ENCODE measurements at regions not wholly inside any gene's neighbourhood (a gene's known extent, or its start where the extent isn't known, plus 50 kb on each side); places are given as distances from the start of the nearest gene placed in this dataset.

DNA sequence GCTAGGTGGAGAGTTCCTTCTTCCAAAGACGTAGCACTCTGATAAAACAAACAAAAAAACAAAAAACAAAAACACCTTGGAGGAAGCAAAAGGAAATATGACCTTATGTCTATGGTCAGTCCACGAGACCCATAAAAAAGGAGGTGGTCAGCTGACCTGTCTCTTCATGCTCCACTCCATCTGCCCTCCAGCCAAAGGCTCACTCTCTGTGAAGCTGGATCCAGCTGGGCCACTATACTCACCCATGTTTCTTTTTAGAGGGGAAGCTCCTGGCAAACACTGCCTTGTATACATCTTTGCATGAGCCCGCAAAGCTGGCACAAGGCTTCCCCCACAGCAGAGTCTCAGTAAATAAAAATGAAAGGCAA is 126.1 kb upstream of the CACHD1 start:
- no TSS peak for BruUV-seq (replicated peaks)
- in situ Hi-C loops (cut with MboI) = no loop called here
- H3K9ac ChIP-seq (ENCODE audit: insufficient read depth in 1 of 2, low read depth in 2 of 2, low read length in 2 of 2) = no peak overlapping the region
- TF ChIP-seq, protein P1, sequence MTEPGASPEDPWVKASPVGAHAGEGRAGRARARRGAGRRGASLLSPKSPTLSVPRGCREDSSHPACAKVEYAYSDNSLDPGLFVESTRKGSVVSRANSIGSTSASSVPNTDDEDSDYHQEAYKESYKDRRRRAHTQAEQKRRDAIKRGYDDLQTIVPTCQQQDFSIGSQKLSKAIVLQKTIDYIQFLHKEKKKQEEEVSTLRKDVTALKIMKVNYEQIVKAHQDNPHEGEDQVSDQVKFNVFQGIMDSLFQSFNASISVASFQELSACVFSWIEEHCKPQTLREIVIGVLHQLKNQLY (CRISPR knock-in tag; conservative IDR thresholded peaks at IDR 0.05) = no peak
- ChIA-PET POLR2A (interaction anchor here (0.6 kb wide), 1 partner anchor 806 kb away, joined by 4 read pairs; no protein-coding TSS in a partner anchor), CTCF (ENCODE audit: low intra/inter-chr PET ratio) (no interaction called here)
- H3K36me3 ChIP-seq (ENCODE audit: control insufficient read depth, insufficient read depth, low read length) = no peaks in the 10 kb centered on the region
- DNase-seq (ENCODE audit: extremely low read depth in 1 of 4, low spot score in 3 of 4) (no peak), ATAC-seq (no peak), FAIRE-seq (no peak)
- no peak overlapping the region for H3K4me2 ChIP-seq (ENCODE audit: insufficient read depth, low read length)
- H3K9me1 ChIP-seq (ENCODE audit: control insufficient read depth, insufficient read depth, low read length) = no peaks in the 10 kb centered on the region
- intact Hi-C loops (cut with micrococcal nuclease) = no loop called here
- H3K4me1 ChIP-seq (replicated peaks in 1 of 2; ENCODE audit: control insufficient read depth in 2 of 2, insufficient read depth in 2 of 2, low read length in 2 of 2) = no peaks in the 10 kb centered on the region; a peak in 1 of 5 replicates
- WGBS (ENCODE audit: insufficient coverage, low coverage, missing lambda C conversion rate) = 7% methylated on average over 3 of the region's 3 CpGs
- no peak overlapping the region for H2AFZ ChIP-seq (ENCODE audit: low read depth, low read length)
- H4K20me1 ChIP-seq (replicated peaks; ENCODE audit: control insufficient read depth, insufficient read depth, low read length) = no peaks in the 10 kb centered on the region; the same call in 1 of the 2 replicates
- no peak overlapping the region for H3K27ac ChIP-seq (ENCODE audit: extremely low read depth, low read depth, low read length)
- H3K79me2 ChIP-seq (ENCODE audit: control insufficient read depth, insufficient read depth, low read length) = no peaks in the 10 kb centered on the region
- H3K4me3 ChIP-seq = no peak overlapping the region
- no peaks in the 10 kb centered on the region for H3K9me3 ChIP-seq (replicated peaks; ENCODE audit: control insufficient read depth, insufficient read depth, low read depth, low read length)
- H3K27me3 ChIP-seq (ENCODE audit: control insufficient read depth in 2 of 2, insufficient read depth in 2 of 2, low read length in 2 of 2) = peaks cover 0 to 8% of the 10 kb centered on the region in 2 experiments; a peak in 1 of 5 replicates

DNA sequence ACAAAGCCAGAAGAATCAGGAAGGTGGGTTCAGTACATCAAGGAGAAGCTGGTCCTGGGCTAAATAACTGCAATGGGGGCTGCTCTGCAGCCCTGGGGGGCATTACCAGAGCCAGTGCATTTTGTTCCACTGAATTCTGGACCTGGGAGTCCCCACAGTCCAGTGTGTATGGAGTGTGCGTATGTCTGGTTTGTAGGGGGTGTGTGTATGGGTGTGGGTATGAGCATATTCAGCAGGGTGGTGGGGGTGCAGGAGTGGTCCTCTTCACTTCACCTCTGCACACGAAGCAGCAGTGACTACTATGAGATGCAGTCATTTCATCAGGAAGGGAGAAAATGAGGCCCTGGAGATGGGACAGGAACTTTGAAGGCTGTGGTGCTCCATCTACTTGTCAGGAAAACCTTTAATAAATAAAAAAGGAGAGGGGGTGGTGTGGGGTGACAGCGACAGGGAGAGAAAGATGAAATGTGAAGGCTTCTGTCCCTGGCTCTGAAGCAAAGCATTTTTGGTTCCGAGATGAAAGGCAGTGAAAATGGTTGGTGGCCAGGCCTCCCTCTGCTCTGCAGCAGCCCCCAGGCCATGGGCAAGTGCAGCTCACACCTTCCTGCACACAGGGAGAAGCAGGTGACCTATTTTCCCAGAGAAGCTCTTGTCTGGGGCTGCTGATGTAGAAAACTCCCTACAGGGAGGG is 121.5 kb upstream of the CACHD1 start:
- H3K79me2 ChIP-seq (ENCODE audit: control insufficient read depth, insufficient read depth, low read length) = no peaks in the 10 kb centered on the region
- ATAC-seq (no peak), FAIRE-seq (no peak), DNase-seq (ENCODE audit: extremely low read depth in 1 of 4, low spot score in 3 of 4) (no peak)
- H4K20me1 ChIP-seq (replicated peaks; ENCODE audit: control insufficient read depth, insufficient read depth, low read length) = no peaks in the 10 kb centered on the region; the same call in 1 of the 2 replicates
- POLR2A ChIA-PET = no interaction called here
- no TSS peak for BruUV-seq (replicated peaks)
- H3K27me3 ChIP-seq (ENCODE audit: control insufficient read depth in 2 of 2, insufficient read depth in 2 of 2, low read length in 2 of 2) = peaks cover 0 to 16% of the 10 kb centered on the region in 2 experiments; a peak in 3 of 5 replicates
- CTCF ChIA-PET (ENCODE audit: low intra/inter-chr PET ratio) = no interaction called here
- in situ Hi-C loops (cut with MboI) = no loop called here
- H3K4me3 ChIP-seq = no peak overlapping the region
- no peak overlapping the region for H3K9ac ChIP-seq (ENCODE audit: insufficient read depth in 1 of 2, low read depth in 2 of 2, low read length in 2 of 2)
- H3K36me3 ChIP-seq (ENCODE audit: control insufficient read depth, insufficient read depth, low read length) = no peaks in the 10 kb centered on the region
- intact Hi-C loops (cut with micrococcal nuclease) = no loop called here
- H3K4me1 ChIP-seq (replicated peaks in 1 of 2; ENCODE audit: control insufficient read depth in 2 of 2, insufficient read depth in 2 of 2, low read length in 2 of 2) = no peaks in the 10 kb centered on the region; a peak in 1 of 5 replicates
- no peaks in the 10 kb centered on the region for H3K9me1 ChIP-seq (ENCODE audit: control insufficient read depth, insufficient read depth, low read length)
- WGBS (ENCODE audit: insufficient coverage, low coverage, missing lambda C conversion rate) = 0% methylated on average over 3 of the region's 4 CpGs
- no peak overlapping the region for H3K27ac ChIP-seq (ENCODE audit: extremely low read depth, low read depth, low read length)
- H3K4me2 ChIP-seq (ENCODE audit: insufficient read depth, low read length) = no peak overlapping the region
- no peaks in the 10 kb centered on the region for H3K9me3 ChIP-seq (replicated peaks; ENCODE audit: control insufficient read depth, insufficient read depth, low read depth, low read length)
- H2AFZ ChIP-seq (ENCODE audit: low read depth, low read length) = no peak overlapping the region
- TF ChIP-seq TOE1 (IDR thresholded peaks at IDR 0.05; ENCODE audit: borderline replicate concordance) = no peak
- no peak for TF ChIP-seq TOE1 (CRISPR knock-in tag; IDR thresholded peaks at IDR 0.05; ENCODE audit: borderline replicate concordance, low read depth)
- TF ChIP-seq SMAD3 (CRISPR knock-in tag; conservative IDR thresholded peaks at IDR 0.05) = no peak
- TF ChIP-seq, protein P2, sequence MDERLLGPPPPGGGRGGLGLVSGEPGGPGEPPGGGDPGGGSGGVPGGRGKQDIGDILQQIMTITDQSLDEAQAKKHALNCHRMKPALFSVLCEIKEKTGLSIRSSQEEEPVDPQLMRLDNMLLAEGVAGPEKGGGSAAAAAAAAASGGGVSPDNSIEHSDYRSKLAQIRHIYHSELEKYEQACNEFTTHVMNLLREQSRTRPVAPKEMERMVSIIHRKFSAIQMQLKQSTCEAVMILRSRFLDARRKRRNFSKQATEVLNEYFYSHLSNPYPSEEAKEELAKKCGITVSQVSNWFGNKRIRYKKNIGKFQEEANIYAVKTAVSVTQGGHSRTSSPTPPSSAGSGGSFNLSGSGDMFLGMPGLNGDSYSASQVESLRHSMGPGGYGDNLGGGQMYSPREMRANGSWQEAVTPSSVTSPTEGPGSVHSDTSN (CRISPR knock-in tag; IDR thresholded peaks at IDR 0.05; ENCODE audit: low read depth) = no peak
- TF ChIP-seq, protein P2 (tag; conservative IDR thresholded peaks at IDR 0.05; ENCODE audit: low read depth) = no peak
- TF ChIP-seq CBX5 (IDR thresholded peaks at IDR 0.05; ENCODE audit: borderline replicate concordance, low read depth) = no peak
- no peak for TF ChIP-seq EGR1 (conservative IDR thresholded peaks at IDR 0.05)
- TF ChIP-seq BRD9 (IDR thresholded peaks at IDR 0.05; ENCODE audit: low read depth, partially characterized antibody) = no peak
- TF ChIP-seq, protein P3, sequence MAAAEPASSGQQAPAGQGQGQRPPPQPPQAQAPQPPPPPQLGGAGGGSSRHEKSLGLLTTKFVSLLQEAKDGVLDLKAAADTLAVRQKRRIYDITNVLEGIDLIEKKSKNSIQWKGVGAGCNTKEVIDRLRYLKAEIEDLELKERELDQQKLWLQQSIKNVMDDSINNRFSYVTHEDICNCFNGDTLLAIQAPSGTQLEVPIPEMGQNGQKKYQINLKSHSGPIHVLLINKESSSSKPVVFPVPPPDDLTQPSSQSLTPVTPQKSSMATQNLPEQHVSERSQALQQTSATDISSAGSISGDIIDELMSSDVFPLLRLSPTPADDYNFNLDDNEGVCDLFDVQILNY (CRISPR knock-in tag; IDR thresholded peaks at IDR 0.05) = no peak
- no peak for TF ChIP-seq TEAD4 (IDR thresholded peaks at IDR 0.05; ENCODE audit: low read length)
- TF ChIP-seq TEAD4 (CRISPR knock-in tag; IDR thresholded peaks at IDR 0.05; ENCODE audit: borderline replicate concordance) = no peak

All from K562 (cell line).